Lower leg skin (tissue), 4 donors: ENCODE measurements at regions not wholly inside any gene's neighbourhood (a gene's known extent, or its start where the extent isn't known, plus 50 kb on each side); places are given as distances from the start of the nearest gene placed in this dataset.

Source experiments
- DNase-seq, 2 donors: peaks; one replicate each; pipeline ENCODE4 v3.0.0-alpha.2; 2019; ENCODE audit warnings: low spot score in 2 of 2
- H3K4me3 ChIP-seq: fragments of 200-600 bp; sonication (generic); 2 replicates; pipeline ENCODE4 v1.5.1; 2017; ENCODE audit warnings: mild to moderate bottlenecking, low read depth; ENCODE audit not compliant: poor library complexity, severe bottlenecking
- CTCF ChIP-seq, 3 donors: fragments of 450-650 bp; IDR thresholded peaks; one replicate each; pipeline ENCODE4 v1.5.1; 2016; ENCODE audit warnings: antibody characterized with exemption in 3 of 3, mild to moderate bottlenecking in 3 of 3, moderate library complexity in 2 of 3
- POLR2A ChIP-seq, 2 donors: fragments of 450-650 bp; IDR thresholded peaks; one replicate each; pipeline ENCODE4 v1.6.1; 2016 to 2017; ENCODE audit warnings: antibody characterized with exemption in 2 of 2, mild to moderate bottlenecking in 1 of 2, moderate library complexity in 1 of 2
- WGBS, 2 donors: methylation state at CpG; one replicate each; pipeline ENCODE4 v1.1.5; 2018; 5-methylcytosine and 5-hydroxymethylcytosine counted together
- intact Hi-C: fragments of 100-400 bp; cut with DNase I; formaldehyde crosslinking; loops from one replicate; pipeline ENCODE4 v1.15.0; 2023; ENCODE audit warnings: low total_unique reads

DNA sequence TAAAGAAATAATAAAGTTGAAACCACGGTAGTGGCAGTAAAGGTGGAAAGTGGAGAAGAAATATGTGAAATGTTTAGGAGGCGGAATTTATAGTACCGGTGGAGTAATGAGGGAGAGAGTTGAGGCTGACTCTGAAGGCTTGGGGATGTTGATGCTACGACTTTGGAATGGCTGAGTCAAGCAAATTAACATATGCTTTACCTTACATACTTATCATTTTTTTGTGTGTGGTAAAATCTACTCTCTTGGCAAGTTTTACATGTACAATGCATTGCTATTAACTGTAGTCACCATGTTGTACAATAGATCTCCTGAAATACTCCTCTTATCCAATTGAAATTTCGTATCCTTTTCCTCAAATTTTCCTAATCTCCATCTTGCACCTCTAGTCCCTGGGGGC lies 179.0 kb downstream of the TAF11L14 start:
- 81 to 84% methylated on average over 5 of the region's 5 CpGs for WGBS, 2 donors
- intact Hi-C loops, result no loop called here
- DNase-seq, result no peak
- no peak overlapping the region for H3K4me3 ChIP-seq
- TF ChIP-seq CTCF (IDR thresholded peaks at IDR 0.05), result no peak
- TF ChIP-seq POLR2A (IDR thresholded peaks at IDR 0.05), result no peak

DNA sequence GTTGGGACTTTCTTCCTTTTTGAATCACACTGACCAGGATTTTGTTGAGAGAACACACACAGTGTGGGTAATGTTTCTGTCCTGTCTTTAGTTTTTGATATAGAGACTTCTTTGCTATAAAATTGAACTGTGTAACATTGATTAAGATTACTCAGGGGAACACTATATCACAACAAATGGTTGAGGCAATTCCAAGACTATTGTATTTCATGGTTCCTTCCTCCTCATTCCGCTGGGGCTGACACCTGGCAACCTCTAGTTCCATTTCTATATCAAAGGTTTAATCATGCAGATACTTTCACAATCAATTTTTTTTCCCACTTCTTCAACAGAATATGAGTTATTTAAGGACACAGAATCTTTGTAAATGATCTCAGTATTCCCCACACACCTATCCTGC lies 182.2 kb downstream of the TAF11L14 start:
- no peak overlapping the region for H3K4me3 ChIP-seq
- 66 to 68% methylated on average over 1 of the region's 1 CpG for WGBS, 2 donors
- TF ChIP-seq CTCF (IDR thresholded peaks at IDR 0.05), result no peak
- DNase-seq, result no peak
- intact Hi-C loops, result no loop called here

DNA sequence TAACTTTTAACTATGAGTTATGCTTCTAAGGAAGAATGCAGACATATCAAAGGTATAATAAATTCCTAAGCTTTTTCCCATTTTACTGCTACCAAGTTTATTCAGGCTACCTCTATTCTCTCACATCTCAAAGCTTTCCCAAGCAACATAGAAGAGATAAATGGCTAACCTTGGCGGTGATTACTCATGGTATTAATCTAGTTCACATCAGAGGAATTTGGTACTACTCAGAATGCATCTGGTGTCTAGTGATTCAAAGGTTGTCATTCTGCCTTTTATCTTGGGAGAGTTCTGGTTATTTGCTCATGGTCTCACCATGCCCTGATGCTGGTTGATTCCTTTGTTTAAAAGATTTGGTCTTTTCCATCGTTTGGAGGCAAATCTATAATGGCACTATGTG lies 182.7 kb downstream of the TAF11L14 start:
- WGBS, 2 donors, result 77 to 79% methylated on average over 2 of the region's 2 CpGs
- DNase-seq, result no peak
- intact Hi-C loops, result no loop called here
- no peak overlapping the region for H3K4me3 ChIP-seq
- TF ChIP-seq POLR2A (IDR thresholded peaks at IDR 0.05) (no peak), CTCF (IDR thresholded peaks at IDR 0.05) (no peak)

DNA sequence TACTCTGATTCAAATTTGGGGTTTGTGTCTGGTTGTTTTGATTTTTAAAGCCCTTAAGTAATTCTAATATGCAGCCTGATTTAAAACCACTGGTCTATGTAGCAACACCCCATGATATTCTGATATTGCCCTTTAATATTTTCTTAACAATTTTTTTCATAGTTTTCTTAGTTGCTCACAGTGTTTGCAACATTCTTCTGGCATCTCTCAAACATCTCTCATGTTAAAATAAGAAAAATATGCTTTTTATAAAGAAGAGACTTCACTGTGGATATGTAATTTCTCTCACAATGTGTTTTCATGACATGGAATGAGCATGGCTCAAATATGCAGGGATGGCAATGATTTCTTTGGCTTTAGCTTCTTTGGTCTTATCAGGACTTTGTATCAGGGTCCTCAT lies 183.7 kb downstream of the TAF11L14 start:
- no peak for DNase-seq
- intact Hi-C loops, result no loop called here
- TF ChIP-seq CTCF (IDR thresholded peaks at IDR 0.05) (no peak), POLR2A (IDR thresholded peaks at IDR 0.05) (no peak)
- H3K4me3 ChIP-seq, result no peak overlapping the region

- 84 to 89% methylated on average over 5 of the region's 5 CpGs for WGBS, 2 donors
- TF ChIP-seq POLR2A (IDR thresholded peaks at IDR 0.05) (no peak), CTCF (IDR thresholded peaks at IDR 0.05) (no peak)
- no peak overlapping the region for H3K4me3 ChIP-seq
- intact Hi-C loops, result no loop called here
- no peak for DNase-seq
These were observed 185.5 kb downstream of the TAF11L14 start for GRCh38 chr5:17819783-17820182.

DNA sequence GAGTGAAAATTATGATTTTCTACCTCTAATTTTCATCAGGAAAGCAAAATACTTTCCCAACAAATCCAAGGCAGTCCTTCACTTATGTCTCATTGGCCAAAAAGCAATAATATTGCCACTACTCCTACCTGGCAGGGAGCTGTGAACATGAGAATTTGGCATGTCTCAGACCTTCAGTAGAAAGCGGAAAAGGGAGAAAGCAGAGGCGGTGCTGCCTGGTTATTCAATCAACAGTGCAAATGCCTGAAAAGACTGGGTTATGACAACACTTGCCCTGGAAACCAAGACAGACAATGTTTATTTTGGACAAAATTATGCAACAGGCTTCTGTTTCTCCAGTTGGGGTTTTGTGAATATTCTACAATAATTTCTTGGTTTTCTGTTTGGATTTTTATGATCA lies 194.4 kb downstream of the TAF11L14 start:
- 17 to 34% methylated on average over 2 of the region's 2 CpGs for WGBS, 2 donors
- intact Hi-C loops, result no loop called here
- TF ChIP-seq POLR2A (IDR thresholded peaks at IDR 0.05) (no peak), CTCF (IDR thresholded peaks at IDR 0.05) (no peak)
- no peak overlapping the region for H3K4me3 ChIP-seq
- DNase-seq, result peak in 1 of 2 donors; percentile 23
